SK-N-SH treated with all-trans-retinoic acid at 6 μM for 48 hours (cell line): ENCODE measurements at regions not wholly inside any gene's neighbourhood (a gene's known extent, or its start where the extent isn't known, plus 50 kb on each side); places are given as distances from the start of the nearest gene placed in this dataset.

Experiments used
- ATAC-seq: fragments of 200-7000 bp; cut with Tn5 transposase; 3 replicates; pipeline ENCODE4 v1.9.1; 2020; ENCODE audit warnings: mild to moderate bottlenecking, moderate library complexity
- ARNTL ChIP-seq: fragments of 450-650 bp; formaldehyde crosslinking; IDR thresholded peaks from 2 replicates; pipeline ENCODE4 v1.5.0; 2020; ENCODE audit warnings: low read depth, mild to moderate bottlenecking, moderate library complexity, borderline replicate concordance
- BACH2 ChIP-seq: fragments of 250-450 bp; sonication (Bioruptor Pico); IDR thresholded peaks from 2 replicates; pipeline ENCODE4 v1.9.0; 2021; ENCODE audit warnings: mild to moderate bottlenecking, borderline replicate concordance
- CREB5 ChIP-seq: fragments of 250-450 bp; sonication (Bioruptor Pico); IDR thresholded peaks from 2 replicates; pipeline ENCODE4 v1.5.1; 2020; ENCODE audit warnings: low read depth, mild to moderate bottlenecking, moderate library complexity
- CSDC2 ChIP-seq: fragments of 250-450 bp; sonication (Bioruptor Pico); IDR thresholded peaks from 2 replicates; pipeline ENCODE4 v1.5.0; 2020; ENCODE audit warnings: mild to moderate bottlenecking, moderate library complexity
- CSRNP3 ChIP-seq: fragments of 250-450 bp; sonication (Bioruptor Pico); IDR thresholded peaks from 2 replicates; pipeline ENCODE4 v1.5.1; 2021; ENCODE audit warnings: mild to moderate bottlenecking, moderate library complexity
- ESRRG ChIP-seq: fragments of 250-450 bp; sonication (Bioruptor Pico); IDR thresholded peaks from 2 replicates; pipeline ENCODE4 v1.6.1; 2021; ENCODE audit warnings: mild to moderate bottlenecking
- GLIS3 ChIP-seq: fragments of 250-450 bp; sonication (Bioruptor Pico); IDR thresholded peaks from 2 replicates; pipeline ENCODE4 v1.5.0; 2020; ENCODE audit warnings: mild to moderate bottlenecking, moderate library complexity
- OSR1 ChIP-seq: fragments of 250-450 bp; sonication (Bioruptor Pico); IDR thresholded peaks from 2 replicates; pipeline ENCODE4 v1.8.0; 2022; ENCODE audit warnings: moderate library complexity, mild to moderate bottlenecking, inconsistent platforms
- PATZ1 ChIP-seq: fragments of 250-450 bp; sonication (Bioruptor Pico); IDR thresholded peaks from 2 replicates; pipeline ENCODE4 v1.8.0; 2020; ENCODE audit warnings: mild to moderate bottlenecking, moderate library complexity, borderline replicate concordance
- PPARA ChIP-seq: fragments of 250-450 bp; sonication (Bioruptor Pico); IDR thresholded peaks from 2 replicates; pipeline ENCODE4 v1.5.0; 2020; ENCODE audit warnings: mild to moderate bottlenecking, borderline replicate concordance
- RARB ChIP-seq: fragments of 250-450 bp; sonication (Bioruptor Pico); IDR thresholded peaks from 2 replicates; pipeline ENCODE4 v1.8.0; 2021; ENCODE audit warnings: mild to moderate bottlenecking, moderate library complexity
- SNAI2 ChIP-seq: fragments of 250-450 bp; sonication (Bioruptor Pico); IDR thresholded peaks from 2 replicates; pipeline ENCODE4 v1.5.0; 2020; ENCODE audit warnings: mild to moderate bottlenecking, moderate library complexity
- TCF4 ChIP-seq: fragments of 250-450 bp; sonication (Bioruptor Pico); IDR thresholded peaks from 2 replicates; pipeline ENCODE4 v1.8.0; 2021; ENCODE audit warnings: mild to moderate bottlenecking, moderate library complexity, borderline replicate concordance
- TOX ChIP-seq: fragments of 250-450 bp; sonication (Bioruptor Pico); IDR thresholded peaks from 2 replicates; pipeline ENCODE4 v1.8.0; 2021; ENCODE audit warnings: mild to moderate bottlenecking, moderate library complexity, borderline replicate concordance
- TSHZ2 ChIP-seq: fragments of 250-450 bp; sonication (Bioruptor Pico); IDR thresholded peaks from 2 replicates; pipeline ENCODE4 v1.5.0; 2020; ENCODE audit warnings: mild to moderate bottlenecking, moderate library complexity
- ZC3H10 ChIP-seq: fragments of 250-450 bp; sonication (Bioruptor Pico); IDR thresholded peaks from 2 replicates; pipeline ENCODE4 v1.5.1; 2021; ENCODE audit warnings: mild to moderate bottlenecking, moderate library complexity
- ZFP3 ChIP-seq: fragments of 250-450 bp; sonication (Bioruptor Pico); IDR thresholded peaks from 2 replicates; pipeline ENCODE4 v1.5.0; 2020; ENCODE audit warnings: mild to moderate bottlenecking, moderate library complexity
- ZFP30 ChIP-seq: fragments of 450-650 bp; formaldehyde crosslinking; IDR thresholded peaks from 2 replicates; pipeline ENCODE4 v1.5.0; 2022; ENCODE audit warnings: mild to moderate bottlenecking, moderate library complexity
- ZNF565 ChIP-seq: fragments of 450-650 bp; formaldehyde crosslinking; conservative IDR thresholded peaks from 2 replicates; pipeline ENCODE4 v1.5.0; 2020; ENCODE audit warnings: low read depth, mild to moderate bottlenecking, moderate library complexity
- ZNF70 ChIP-seq: fragments of 450-650 bp; formaldehyde crosslinking; IDR thresholded peaks from 2 replicates; pipeline ENCODE4 v1.5.0; 2020; ENCODE audit warnings: mild to moderate bottlenecking, moderate library complexity
- TF ChIP-seq, protein P1 (sequence below): fragments of 250-450 bp; sonication (Bioruptor Pico); IDR thresholded peaks from 2 replicates; pipeline ENCODE4 v1.8.0; 2021; ENCODE audit warnings: low read depth, mild to moderate bottlenecking, moderate library complexity, borderline replicate concordance

DNA sequence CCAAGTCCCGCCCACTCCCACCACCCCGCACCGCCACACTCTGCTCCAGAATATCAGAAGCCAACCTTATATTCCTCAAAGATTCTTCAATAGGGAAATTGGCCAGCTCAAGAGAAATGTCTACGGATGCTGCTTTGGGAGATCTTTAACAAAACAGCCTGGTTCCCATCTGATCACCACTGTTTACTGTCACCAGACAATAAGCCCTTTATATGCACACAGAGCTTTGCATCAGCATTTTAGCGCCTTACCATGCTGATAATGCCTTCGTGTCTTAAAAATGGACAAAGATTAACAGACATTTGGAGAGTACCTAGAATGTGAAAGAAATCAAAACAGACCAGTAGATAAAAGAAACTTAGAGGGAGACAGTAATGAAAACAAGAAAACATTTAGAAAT is 141.7 kb upstream of the SYT6 start (continued):
- no peak for TF ChIP-seq ESRRG (CRISPR knock-in tag)

DNA sequence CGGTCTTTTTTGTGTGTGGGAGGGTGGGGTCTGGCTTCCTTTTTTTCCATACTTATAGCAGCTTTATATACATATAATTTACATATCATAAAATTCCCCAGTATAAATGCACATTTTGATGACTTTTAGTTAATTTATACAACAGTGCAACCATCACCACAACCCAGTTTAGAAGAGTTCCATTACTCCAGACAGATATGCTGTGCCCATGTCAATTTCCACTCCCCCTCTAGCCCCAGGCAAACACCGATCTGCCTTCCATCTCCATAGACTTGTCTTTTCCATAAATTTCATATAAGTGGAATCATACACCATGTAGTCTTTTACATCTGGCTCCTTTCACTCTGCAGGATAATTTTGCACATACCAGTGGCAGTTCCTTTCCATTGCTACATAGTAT is 139.2 kb upstream of the SYT6 start:
- no peak for ATAC-seq
- no peak for TF ChIP-seq CREB5 (CRISPR knock-in tag)
- TF ChIP-seq ZFP3, result no peak
- no peak for TF ChIP-seq ZFP30
- TF ChIP-seq ESRRG (CRISPR knock-in tag), result no peak
- TF ChIP-seq ZNF70 (CRISPR knock-in tag), result no peak
- no peak for TF ChIP-seq GLIS3 (CRISPR knock-in tag)
- TF ChIP-seq SNAI2, result no peak
- TF ChIP-seq, all 23 proteins: peak for 0

GRCh38 chr1:114292194-114292593 is 138.5 kb upstream of the SYT6 start:
- no peak for TF ChIP-seq OSR1 (CRISPR knock-in tag)
- TF ChIP-seq TSHZ2, result no peak
- no peak for TF ChIP-seq PPARA
- TF ChIP-seq SNAI2, result no peak
- TF ChIP-seq ESRRG (CRISPR knock-in tag), result no peak
- TF ChIP-seq, protein P1, sequence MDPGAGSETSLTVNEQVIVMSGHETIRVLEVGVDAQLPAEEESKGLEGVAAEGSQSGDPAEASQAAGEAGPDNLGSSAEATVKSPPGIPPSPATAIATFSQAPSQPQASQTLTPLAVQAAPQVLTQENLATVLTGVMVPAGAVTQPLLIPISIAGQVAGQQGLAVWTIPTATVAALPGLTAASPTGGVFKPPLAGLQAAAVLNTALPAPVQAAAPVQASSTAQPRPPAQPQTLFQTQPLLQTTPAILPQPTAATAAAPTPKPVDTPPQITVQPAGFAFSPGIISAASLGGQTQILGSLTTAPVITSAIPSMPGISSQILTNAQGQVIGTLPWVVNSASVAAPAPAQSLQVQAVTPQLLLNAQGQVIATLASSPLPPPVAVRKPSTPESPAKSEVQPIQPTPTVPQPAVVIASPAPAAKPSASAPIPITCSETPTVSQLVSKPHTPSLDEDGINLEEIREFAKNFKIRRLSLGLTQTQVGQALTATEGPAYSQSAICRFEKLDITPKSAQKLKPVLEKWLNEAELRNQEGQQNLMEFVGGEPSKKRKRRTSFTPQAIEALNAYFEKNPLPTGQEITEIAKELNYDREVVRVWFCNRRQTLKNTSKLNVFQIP (CRISPR knock-in tag), result no peak
- TF ChIP-seq ZC3H10 (CRISPR knock-in tag), result no peak
- TF ChIP-seq CSRNP3 (CRISPR knock-in tag), result no peak
- no peak for TF ChIP-seq ZFP3
- no peak for TF ChIP-seq CREB5 (CRISPR knock-in tag)
- no peak for TF ChIP-seq GLIS3 (CRISPR knock-in tag)
- no peak for TF ChIP-seq BACH2 (CRISPR knock-in tag)
- TF ChIP-seq CSDC2 (CRISPR knock-in tag), result no peak
- TF ChIP-seq ZFP30, result no peak
- no peak for TF ChIP-seq TCF4 (CRISPR knock-in tag)
- TF ChIP-seq RARB (CRISPR knock-in tag), result no peak
- no peak for TF ChIP-seq ARNTL (CRISPR knock-in tag)
- ATAC-seq, result no peak

GRCh38 chr1:114290776-114291175 is 137.1 kb upstream of the SYT6 start:
- ATAC-seq, result no peak
- no peak for TF ChIP-seq ZNF565 (CRISPR knock-in tag)
- no peak for TF ChIP-seq RARB (CRISPR knock-in tag)
- TF ChIP-seq OSR1 (CRISPR knock-in tag), result no peak
- TF ChIP-seq GLIS3 (CRISPR knock-in tag), result no peak
- TF ChIP-seq CREB5 (CRISPR knock-in tag), result no peak
- no peak for TF ChIP-seq TCF4 (CRISPR knock-in tag)
- TF ChIP-seq, protein P1 (CRISPR knock-in tag), result no peak
- no peak for TF ChIP-seq SNAI2
- TF ChIP-seq CSRNP3 (CRISPR knock-in tag), result no peak
- TF ChIP-seq TOX (CRISPR knock-in tag), result no peak
- TF ChIP-seq PATZ1, result no peak
